Kidney (tissue), 13 donors: ENCODE measurements at regions not wholly inside any gene's neighbourhood (a gene's known extent, or its start where the extent isn't known, plus 50 kb on each side); places are given as distances from the start of the nearest gene placed in this dataset.
A peak's percentile ranks its signal among the peaks of the same experiment; 100 is the strongest.

Experiments used
- DNase-seq, 5 donors: peaks; one replicate each; pipeline ENCODE4 v3.0.0-alpha.2; 2013 to 2020
- FAIRE-seq: peaks from 2 replicates; lab custom pipeline; 2012; peaks lifted over from hg19 to GRCh38; lab: Jason Lieb, UNC
- H3K27ac ChIP-seq, 2 donors: one replicate each; pipeline ENCODE4 v1.7.0; 2013; ENCODE audit warnings: low read depth in 2 of 2, low read length in 2 of 2, inconsistent platforms in 1 of 2
- H3K27me3 ChIP-seq: one replicate; pipeline ENCODE4 v1.7.1; 2013; ENCODE audit warnings: low read length, inconsistent platforms; ENCODE audit not compliant: control insufficient read depth, insufficient read depth
- H3K36me3 ChIP-seq, 3 donors: one replicate each; pipeline versions ENCODE4 v1.7.0 to v1.7.1; 2013; ENCODE audit warnings: low read length in 3 of 3, control low read depth in 1 of 3, inconsistent platforms in 1 of 3; ENCODE audit not compliant: insufficient read depth in 3 of 3, control insufficient read depth in 2 of 3
- H3K4me1 ChIP-seq, 3 donors: one replicate each; pipeline versions ENCODE4 v1.7.0 to v1.7.1; 2013; ENCODE audit warnings: low read length in 3 of 3, inconsistent platforms in 1 of 3, low read depth in 1 of 3; ENCODE audit not compliant: control insufficient read depth in 2 of 3, insufficient read depth in 2 of 3
- H3K4me3 ChIP-seq, 3 donors: one replicate each; pipeline versions ENCODE4 v1.7.0 to v1.8.1; 2013; ENCODE audit warnings: low read length in 3 of 3, control low read depth in 1 of 3, inconsistent platforms in 1 of 3
- H3K9ac ChIP-seq, 3 donors: one replicate each; pipeline versions ENCODE4 v1.7.0 to v1.7.1; 2013; ENCODE audit warnings: low read length in 3 of 3, control low read depth in 1 of 3, inconsistent platforms in 1 of 3
- H3K9me3 ChIP-seq, 3 donors: one replicate each; pipeline versions ENCODE4 v1.7.0 to v1.7.1; 2013; ENCODE audit warnings: low read length in 3 of 3, control low read depth in 1 of 3, inconsistent platforms in 1 of 3; ENCODE audit not compliant: control insufficient read depth in 2 of 3, insufficient read depth in 1 of 3
- CTCF ChIP-seq: IDR thresholded peaks from 3 replicates; pipeline ENCODE4 v1.5.1; 2012; ENCODE audit warnings: mild to moderate bottlenecking, moderate library complexity, borderline replicate concordance; ENCODE audit not compliant: insufficient read depth; ENCODE audit errors: extremely low read depth
- intact Hi-C: fragments of 100-400 bp; cut with DNase I; formaldehyde crosslinking; loops from one replicate; pipeline ENCODE4 v1.11.1; 2022
- donor health status: control.
- donor health status: control.
- donor health status: control.
- donor health status: control.
- donor health status: control.
- donor health status: DM: yes; HTN: yes; CAD: no.
- donor health status: Normal renal cell carcinoma (clear cell type).

GRCh38 chr9:129309041-129309430 is 131.0 kb upstream of the IER5L start:
- Histone ChIP-seq H3K4me1 (no peaks in the 10 kb centered on the region), H3K27ac (no peak overlapping the region), H3K36me3 (no peaks in the 10 kb centered on the region), H3K9ac (no peak overlapping the region), H3K27me3 (no peaks in the 10 kb centered on the region), H3K4me3 (no peak overlapping the region), H3K9me3 (no peaks in the 10 kb centered on the region)
- DNase-seq (peak in 1 of 5 donors; percentile 25), FAIRE-seq (no peak)
- TF ChIP-seq CTCF: no peak
- intact Hi-C loops: no loop called here

GRCh38 chr9:129307227-129307970 is 129.3 kb upstream of the IER5L start:
- no peak for TF ChIP-seq CTCF
- Histone ChIP-seq H3K9ac (no peak overlapping the region), H3K9me3 (no peaks in the 10 kb centered on the region), H3K4me1 (no peaks in the 10 kb centered on the region), H3K4me3 (no peak overlapping the region), H3K27me3 (no peaks in the 10 kb centered on the region), H3K27ac (no peak overlapping the region), H3K36me3 (no peaks in the 10 kb centered on the region)
- DNase-seq (peak in 1 of 5 donors; percentile 20), FAIRE-seq (no peak)
- intact Hi-C loops: no loop called here

GRCh38 chr9:129306318-129306973 is 128.4 kb upstream of the IER5L start:
- no peak overlapping the region for H3K27ac ChIP-seq
- H3K4me1 ChIP-seq: no peaks in the 10 kb centered on the region
- H3K9me3 ChIP-seq: no peaks in the 10 kb centered on the region
- H3K4me3 ChIP-seq: no peak overlapping the region
- no peak for TF ChIP-seq CTCF
- H3K27me3 ChIP-seq: no peaks in the 10 kb centered on the region
- intact Hi-C loops: no loop called here
- H3K36me3 ChIP-seq: no peaks in the 10 kb centered on the region
- DNase-seq (peak in 1 of 5 donors; percentile 51), FAIRE-seq (no peak)
- H3K9ac ChIP-seq: no peak overlapping the region
